Ovary (tissue), 7 donors: ENCODE measurements at regions not wholly inside any gene's neighbourhood (a gene's known extent, or its start where the extent isn't known, plus 50 kb on each side); places are given as distances from the start of the nearest gene placed in this dataset.

Source experiments
- DNase-seq, 5 donors: peaks; one replicate each; pipeline ENCODE4 v3.0.0-alpha.2; 2019 to 2020
- H3K27ac ChIP-seq, 2 donors: fragments of 200-600 bp; one replicate each; pipeline versions ENCODE4 v1.5.1 to v1.8.0; 2019 to 2022
- H3K27me3 ChIP-seq: fragments of 200-600 bp; one replicate; pipeline ENCODE4 v1.8.0; 2022
- H3K36me3 ChIP-seq: fragments of 200-600 bp; sonication (generic); one replicate; pipeline ENCODE4 v1.5.1; 2019
- H3K4me1 ChIP-seq: one replicate; pipeline ENCODE4 v1.8.1; 2013; ENCODE audit warnings: mild to moderate bottlenecking, moderate library complexity; ENCODE audit not compliant: insufficient read depth
- H3K4me3 ChIP-seq: fragments of 200-600 bp; sonication (generic); one replicate; pipeline ENCODE4 v1.5.1; 2017
- H3K9me3 ChIP-seq, 2 donors: fragments of 200-600 bp in 1 of 2; sonication (generic) in 1 of 2; one replicate each; pipeline versions ENCODE4 v1.5.1 to v1.8.1; 2013 to 2019; ENCODE audit warnings: mild to moderate bottlenecking in 1 of 2, moderate library complexity in 1 of 2
- EP300 ChIP-seq: sonication (generic); formaldehyde crosslinking; IDR thresholded peaks from one replicate; pipeline ENCODE4 v1.6.1; 2017; ENCODE audit warnings: antibody characterized with exemption
- POLR2A ChIP-seq: fragments of 450-650 bp; IDR thresholded peaks from one replicate; pipeline ENCODE4 v1.6.1; 2017; ENCODE audit warnings: antibody characterized with exemption, mild to moderate bottlenecking, moderate library complexity
- WGBS, 3 donors: extraction: QIAGEN DNeasy Blood & Tissue Kit in 1 of 3; methylation state at CpG; one replicate each; pipeline versions ENCODE4 v1.1.5 to v1.1.7; 2013 to 2017; 5-methylcytosine and 5-hydroxymethylcytosine counted together
- intact Hi-C, 4 donors: fragments of 100-400 bp; cut with DNase I; formaldehyde crosslinking; loops; one replicate each; pipeline versions ENCODE4 v1.11.0 to v1.15.1; 2022 to 2023
- TF ChIP-seq, protein P1 (sequence below), 3 donors: fragments of 450-650 bp in 2 of 3; fragments of 200-600 bp in 1 of 3; IDR thresholded peaks; one replicate each; pipeline versions ENCODE4 v1.5.1 to v1.8.0; 2016 to 2022; ENCODE audit warnings: antibody characterized with exemption in 3 of 3, mild to moderate bottlenecking in 1 of 3
- donor health status: DM: no; HTN: no; CAD: no; lungs with moderate emphysema.
- donor health status: DM: no; HTN: no; CAD: no.
- donor health status: Bipolar disorder and iron deficiency.
- donor health status: DM: no; HTN: no; CAD: no.
- donor health status: DM: yes; HTN: yes; CAD: no.

DNA sequence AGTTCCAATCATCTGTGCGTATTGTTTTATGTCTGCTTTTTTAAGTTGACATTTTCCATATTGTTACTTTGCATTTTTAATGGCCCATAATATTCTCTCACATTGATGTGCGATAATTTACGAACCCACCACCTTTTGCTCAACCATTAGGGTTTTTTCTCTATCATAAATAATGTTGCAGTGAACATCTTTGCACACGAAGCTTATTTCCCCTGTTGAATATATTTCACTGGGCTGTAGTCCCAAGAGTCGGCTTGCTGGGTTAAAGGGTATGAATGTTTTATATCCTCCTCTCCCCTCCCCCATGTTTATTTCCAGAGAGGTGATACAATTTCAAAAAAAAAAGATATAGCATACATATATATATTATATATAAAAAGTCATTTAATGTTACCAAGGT, 272.7 kb upstream of the RGMA start:
- H3K27me3 ChIP-seq: no peaks in the 10 kb centered on the region
- WGBS, 3 donors: 53 to 62% (median 59%) methylated on average over 5 of the region's 5 CpGs
- H3K27ac ChIP-seq: no peak overlapping the region
- no peaks in the 10 kb centered on the region for H3K36me3 ChIP-seq
- no peaks in the 10 kb centered on the region for H3K9me3 ChIP-seq
- intact Hi-C loops: no loop called here
- no peak for DNase-seq
- TF ChIP-seq, protein P1, sequence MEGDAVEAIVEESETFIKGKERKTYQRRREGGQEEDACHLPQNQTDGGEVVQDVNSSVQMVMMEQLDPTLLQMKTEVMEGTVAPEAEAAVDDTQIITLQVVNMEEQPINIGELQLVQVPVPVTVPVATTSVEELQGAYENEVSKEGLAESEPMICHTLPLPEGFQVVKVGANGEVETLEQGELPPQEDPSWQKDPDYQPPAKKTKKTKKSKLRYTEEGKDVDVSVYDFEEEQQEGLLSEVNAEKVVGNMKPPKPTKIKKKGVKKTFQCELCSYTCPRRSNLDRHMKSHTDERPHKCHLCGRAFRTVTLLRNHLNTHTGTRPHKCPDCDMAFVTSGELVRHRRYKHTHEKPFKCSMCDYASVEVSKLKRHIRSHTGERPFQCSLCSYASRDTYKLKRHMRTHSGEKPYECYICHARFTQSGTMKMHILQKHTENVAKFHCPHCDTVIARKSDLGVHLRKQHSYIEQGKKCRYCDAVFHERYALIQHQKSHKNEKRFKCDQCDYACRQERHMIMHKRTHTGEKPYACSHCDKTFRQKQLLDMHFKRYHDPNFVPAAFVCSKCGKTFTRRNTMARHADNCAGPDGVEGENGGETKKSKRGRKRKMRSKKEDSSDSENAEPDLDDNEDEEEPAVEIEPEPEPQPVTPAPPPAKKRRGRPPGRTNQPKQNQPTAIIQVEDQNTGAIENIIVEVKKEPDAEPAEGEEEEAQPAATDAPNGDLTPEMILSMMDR (IDR thresholded peaks at IDR 0.05): no peak
- no peak for TF ChIP-seq EP300
- TF ChIP-seq POLR2A: no peak
- H3K4me1 ChIP-seq: no peaks in the 10 kb centered on the region
- H3K4me3 ChIP-seq: no peak overlapping the region

DNA sequence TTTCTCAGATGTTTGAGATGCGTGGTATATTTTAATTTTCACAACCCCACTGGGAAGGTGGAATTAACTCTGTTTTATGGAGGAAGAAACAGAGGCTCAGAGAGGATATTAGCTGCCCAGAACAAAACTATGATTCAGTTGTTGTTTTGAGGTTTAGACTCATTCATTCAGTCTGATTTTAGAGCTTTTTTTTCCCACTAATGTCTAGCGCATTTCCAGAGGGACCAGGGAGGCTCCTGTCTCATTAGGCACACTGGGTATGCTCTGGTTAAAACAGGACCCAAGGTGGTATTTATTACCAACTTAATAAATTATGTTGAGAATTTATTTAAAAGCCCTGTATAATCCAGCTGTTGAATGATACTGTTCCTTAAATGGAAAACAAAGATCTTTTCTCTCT, 272.0 kb upstream of the RGMA start:
- no peak for DNase-seq
- Histone ChIP-seq H3K4me3 (no peak overlapping the region), H3K4me1 (no peaks in the 10 kb centered on the region), H3K36me3 (no peaks in the 10 kb centered on the region), H3K9me3 (no peaks in the 10 kb centered on the region), H3K27ac (no peak overlapping the region), H3K27me3 (no peaks in the 10 kb centered on the region)
- 79 to 86% (median 81%) methylated on average over 2 of the region's 2 CpGs for WGBS, 3 donors
- TF ChIP-seq, protein P1 (IDR thresholded peaks at IDR 0.05): no peak
- no peak for TF ChIP-seq POLR2A
- no peak for TF ChIP-seq EP300
- intact Hi-C loops: no loop called here

DNA sequence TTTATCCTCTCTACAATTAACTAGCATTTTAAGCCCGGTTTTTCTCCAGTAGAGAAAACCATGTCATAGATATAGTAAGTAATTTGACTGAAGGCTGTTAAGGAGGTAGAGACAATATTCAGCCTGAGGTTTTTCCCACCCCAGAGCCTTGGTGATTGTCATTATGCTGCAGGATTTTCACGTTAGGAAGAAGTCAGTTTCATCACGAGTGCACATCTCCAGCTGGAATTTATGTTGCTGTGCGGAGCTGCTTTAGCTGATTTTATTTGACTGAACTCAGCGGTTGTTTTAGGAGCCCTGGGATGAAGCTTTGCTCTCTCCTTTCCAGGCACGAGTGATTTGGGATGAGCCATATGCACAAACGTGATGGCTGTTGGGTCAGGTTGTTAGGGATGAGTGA, 271.3 kb upstream of the RGMA start:
- Histone ChIP-seq H3K36me3 (no peaks in the 10 kb centered on the region), H3K27ac (no peak overlapping the region), H3K27me3 (no peaks in the 10 kb centered on the region), H3K4me3 (no peak overlapping the region), H3K9me3 (no peaks in the 10 kb centered on the region), H3K4me1 (no peaks in the 10 kb centered on the region)
- no peak for TF ChIP-seq POLR2A
- no peak for TF ChIP-seq EP300
- TF ChIP-seq, protein P1 (IDR thresholded peaks at IDR 0.05): no peak
- WGBS, 3 donors: 72 to 84% (median 79%) methylated on average over 7 of the region's 7 CpGs
- intact Hi-C loops: no loop called here
- no peak for DNase-seq

DNA sequence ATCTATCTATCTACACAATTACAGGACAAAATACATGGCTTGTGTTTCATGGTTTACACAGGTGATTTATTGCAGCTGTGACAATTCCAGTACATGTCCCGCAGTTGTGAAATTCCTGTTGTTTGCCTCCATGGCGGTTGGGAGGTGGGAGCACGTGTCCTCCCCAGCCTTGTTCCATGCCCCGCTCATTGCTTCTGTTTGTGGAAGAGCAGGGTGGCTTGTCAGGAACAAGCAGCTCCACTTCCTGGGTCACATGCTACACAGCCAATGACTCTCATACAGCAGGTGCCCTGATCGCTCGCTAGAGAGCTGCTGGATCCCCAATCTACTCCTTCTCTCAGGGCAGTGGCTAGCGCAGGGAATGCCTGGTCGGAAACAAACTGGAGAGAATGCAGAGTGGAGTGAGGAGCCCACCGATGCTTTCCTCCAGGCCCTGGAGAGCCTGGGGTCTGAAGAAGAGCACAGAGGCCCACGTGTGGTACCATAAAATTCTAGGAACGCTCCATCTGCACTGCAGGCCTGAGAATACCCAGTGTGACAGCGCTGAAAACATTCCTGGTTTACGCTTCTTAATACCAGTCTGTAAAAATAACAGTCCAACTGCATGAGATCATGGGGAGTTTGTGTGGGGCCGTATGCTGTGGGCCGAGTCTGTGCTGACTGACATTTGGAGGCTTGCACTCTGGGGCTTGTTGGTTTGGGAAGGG, 270.6 kb upstream of the RGMA start:
- TF ChIP-seq POLR2A (no peak), EP300 (no peak)
- TF ChIP-seq, protein P1 (IDR thresholded peaks at IDR 0.05): no peak
- intact Hi-C loops: no loop called here
- Histone ChIP-seq H3K27me3 (no peaks in the 10 kb centered on the region), H3K27ac (no peak overlapping the region), H3K4me3 (no peak overlapping the region), H3K36me3 (no peaks in the 10 kb centered on the region), H3K9me3 (no peaks in the 10 kb centered on the region), H3K4me1 (no peaks in the 10 kb centered on the region)
- no peak for DNase-seq
- 74 to 76% (median 76%) methylated on average over 15 of the region's 15 CpGs for WGBS, 3 donors
